ENCODE measurements at regions not wholly inside any gene's neighbourhood (a gene's known extent, or its start where the extent isn't known, plus 50 kb on each side); places are given as distances from the start of the nearest gene placed in this dataset.

DNA sequence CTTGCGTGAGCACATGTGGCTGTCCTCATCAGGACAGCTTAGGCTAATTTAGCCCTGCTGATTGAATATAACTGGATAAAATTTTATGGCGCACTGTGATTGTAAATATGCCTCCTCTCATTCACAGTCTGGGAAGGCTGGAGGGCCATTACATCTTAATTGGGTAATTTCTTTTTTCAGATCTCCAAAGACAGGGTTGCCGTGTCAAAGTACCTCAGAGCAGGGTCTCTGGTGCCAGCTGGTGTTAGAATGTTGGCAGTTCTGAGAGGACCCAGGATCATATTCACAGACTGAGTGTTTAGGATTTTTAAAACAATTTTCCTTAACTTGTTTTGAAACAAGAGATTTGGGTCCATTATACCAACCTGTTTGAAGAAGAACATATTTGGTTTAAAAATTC lies 455.7 kb upstream of the TLE4 start:
- H3K27me3 ChIP-seq: no peaks in the 10 kb centered on the region
- no peak for DNase-seq
- 30 to 35% (median 32%) methylated on average over 3 of the region's 3 CpGs for WGBS, 3 donors
- no peak overlapping the region for H3K4me3 ChIP-seq
- intact Hi-C loops (cut with DNase I): no loop called here
- no peaks in the 10 kb centered on the region for H3K4me1 ChIP-seq (ENCODE audit: insufficient read depth)
- no peaks in the 10 kb centered on the region for H3K36me3 ChIP-seq
- no peaks in the 10 kb centered on the region for H3K9me3 ChIP-seq
- TF ChIP-seq EP300 (IDR thresholded peaks at IDR 0.05) (no peak), POLR2A (IDR thresholded peaks at IDR 0.05) (no peak)
- TF ChIP-seq, protein P1, sequence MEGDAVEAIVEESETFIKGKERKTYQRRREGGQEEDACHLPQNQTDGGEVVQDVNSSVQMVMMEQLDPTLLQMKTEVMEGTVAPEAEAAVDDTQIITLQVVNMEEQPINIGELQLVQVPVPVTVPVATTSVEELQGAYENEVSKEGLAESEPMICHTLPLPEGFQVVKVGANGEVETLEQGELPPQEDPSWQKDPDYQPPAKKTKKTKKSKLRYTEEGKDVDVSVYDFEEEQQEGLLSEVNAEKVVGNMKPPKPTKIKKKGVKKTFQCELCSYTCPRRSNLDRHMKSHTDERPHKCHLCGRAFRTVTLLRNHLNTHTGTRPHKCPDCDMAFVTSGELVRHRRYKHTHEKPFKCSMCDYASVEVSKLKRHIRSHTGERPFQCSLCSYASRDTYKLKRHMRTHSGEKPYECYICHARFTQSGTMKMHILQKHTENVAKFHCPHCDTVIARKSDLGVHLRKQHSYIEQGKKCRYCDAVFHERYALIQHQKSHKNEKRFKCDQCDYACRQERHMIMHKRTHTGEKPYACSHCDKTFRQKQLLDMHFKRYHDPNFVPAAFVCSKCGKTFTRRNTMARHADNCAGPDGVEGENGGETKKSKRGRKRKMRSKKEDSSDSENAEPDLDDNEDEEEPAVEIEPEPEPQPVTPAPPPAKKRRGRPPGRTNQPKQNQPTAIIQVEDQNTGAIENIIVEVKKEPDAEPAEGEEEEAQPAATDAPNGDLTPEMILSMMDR (IDR thresholded peaks at IDR 0.05): no peak
- H3K27ac ChIP-seq: no peak overlapping the region

DNA sequence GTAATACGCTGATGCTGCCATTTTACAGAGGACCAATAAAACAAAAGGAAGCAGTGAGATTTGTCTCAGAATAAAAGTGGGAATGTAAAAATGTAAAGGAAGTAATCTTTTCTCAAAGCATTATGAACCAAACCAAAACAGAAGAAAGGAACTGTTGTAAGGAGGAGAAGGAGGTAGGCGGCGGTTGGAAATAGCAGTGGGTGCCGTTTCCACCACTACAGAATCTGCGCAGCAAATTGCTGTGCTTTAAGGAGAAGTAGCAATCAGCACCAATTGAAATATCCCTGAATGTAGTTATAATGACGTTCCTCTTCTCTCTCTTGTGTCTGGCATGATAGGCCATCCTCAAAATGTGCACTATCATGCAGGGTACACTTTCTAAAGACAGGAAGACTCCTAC lies 455.1 kb upstream of the TLE4 start:
- no peaks in the 10 kb centered on the region for H3K9me3 ChIP-seq
- no peak overlapping the region for H3K4me3 ChIP-seq
- TF ChIP-seq EP300 (IDR thresholded peaks at IDR 0.05): no peak
- TF ChIP-seq, protein P1 (IDR thresholded peaks at IDR 0.05): no peak
- TF ChIP-seq POLR2A (IDR thresholded peaks at IDR 0.05): no peak
- 66 to 81% (median 73%) methylated on average over 6 of the region's 6 CpGs for WGBS, 3 donors
- H3K27ac ChIP-seq: no peak overlapping the region
- H3K36me3 ChIP-seq: no peaks in the 10 kb centered on the region
- intact Hi-C loops (cut with DNase I): no loop called here
- no peaks in the 10 kb centered on the region for H3K4me1 ChIP-seq (ENCODE audit: insufficient read depth)
- DNase-seq: no peak
- H3K27me3 ChIP-seq: no peaks in the 10 kb centered on the region

DNA sequence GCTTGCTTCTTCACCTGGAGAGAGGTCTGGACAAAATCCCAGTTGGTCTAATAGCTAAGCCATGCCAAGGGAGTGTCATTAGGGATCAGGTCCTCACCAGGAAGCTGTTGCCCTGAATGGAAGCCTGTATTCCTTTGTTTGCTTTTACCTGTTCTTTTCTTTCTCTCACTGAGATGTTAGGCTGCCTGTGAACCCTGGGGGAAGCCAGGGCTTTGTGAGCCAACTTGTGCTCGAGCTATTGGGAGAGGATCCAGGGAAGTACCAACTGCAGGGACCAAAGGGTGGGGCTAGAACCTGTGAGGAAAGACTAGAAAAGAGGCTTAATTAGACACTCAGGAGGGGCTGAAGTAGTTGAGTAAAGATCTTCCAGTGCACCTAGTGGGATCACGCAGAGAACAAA lies 451.2 kb upstream of the TLE4 start:
- H3K4me3 ChIP-seq: no peak overlapping the region
- whole genome bisulfite sequencing, 3 donors: 46 to 58% (median 56%) methylated on average over 2 of the region's 2 CpGs
- DNase-seq: no peak
- H3K9me3 ChIP-seq: no peaks in the 10 kb centered on the region
- no peaks in the 10 kb centered on the region for H3K27me3 ChIP-seq
- H3K4me1 ChIP-seq (ENCODE audit: insufficient read depth): no peaks in the 10 kb centered on the region
- TF ChIP-seq EP300 (IDR thresholded peaks at IDR 0.05) (no peak), POLR2A (IDR thresholded peaks at IDR 0.05) (no peak)
- TF ChIP-seq, protein P1 (IDR thresholded peaks at IDR 0.05): no peak
- H3K36me3 ChIP-seq: no peaks in the 10 kb centered on the region
- intact Hi-C loops (cut with DNase I): no loop called here
- H3K27ac ChIP-seq: no peak overlapping the region

DNA sequence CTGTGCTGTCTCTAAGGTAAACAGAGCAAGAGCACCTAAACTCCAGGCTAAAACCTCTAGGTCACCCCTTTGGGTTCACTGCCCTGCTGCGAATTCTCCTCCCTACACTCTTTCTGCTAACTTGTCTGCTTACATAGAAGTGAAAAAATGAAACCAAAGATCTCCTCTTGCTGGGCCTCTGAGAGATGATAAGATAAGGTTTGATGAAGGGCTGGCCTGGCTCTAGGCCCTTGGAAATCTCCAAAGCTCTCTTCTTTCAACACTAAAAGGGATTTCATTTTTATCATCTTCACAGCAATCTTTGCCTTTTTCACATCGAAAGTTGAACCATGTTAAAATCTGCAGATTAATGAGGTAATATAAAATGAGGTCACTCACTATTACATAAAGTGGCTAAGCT lies 450.8 kb upstream of the TLE4 start:
- 51 to 66% (median 59%) methylated on average over 2 of the region's 2 CpGs for WGBS, 3 donors
- intact Hi-C loops (cut with DNase I): no loop called here
- DNase-seq: no peak
- Histone ChIP-seq H3K4me1 (ENCODE audit: insufficient read depth) (no peaks in the 10 kb centered on the region), H3K27ac (no peak overlapping the region), H3K4me3 (no peak overlapping the region), H3K36me3 (no peaks in the 10 kb centered on the region), H3K27me3 (no peaks in the 10 kb centered on the region), H3K9me3 (no peaks in the 10 kb centered on the region)
- no peak for TF ChIP-seq EP300 (IDR thresholded peaks at IDR 0.05)
- no peak for TF ChIP-seq POLR2A (IDR thresholded peaks at IDR 0.05)
- TF ChIP-seq, protein P1 (IDR thresholded peaks at IDR 0.05): no peak

DNA sequence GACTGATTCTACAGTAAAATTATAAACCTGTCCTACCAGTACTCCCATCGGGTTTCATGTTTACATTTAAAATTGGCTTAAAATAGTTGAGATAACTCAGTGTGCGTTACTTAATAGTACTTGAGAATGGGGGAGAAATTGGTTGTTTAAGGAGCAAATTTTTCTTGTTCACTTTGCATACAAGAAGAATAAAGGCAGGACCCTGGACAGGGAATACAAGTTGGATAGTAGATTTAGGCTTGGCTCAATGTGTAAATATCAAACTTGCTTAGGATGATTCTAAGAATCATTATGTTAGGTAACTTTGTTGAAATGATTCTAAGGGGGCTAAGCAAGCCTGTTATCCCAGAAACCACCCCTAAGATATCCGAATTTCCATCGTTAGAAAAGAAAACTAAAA lies 448.4 kb upstream of the TLE4 start:
- H3K4me3 ChIP-seq: no peak overlapping the region
- intact Hi-C loops (cut with DNase I): no loop called here
- no peaks in the 10 kb centered on the region for H3K9me3 ChIP-seq
- H3K27me3 ChIP-seq: no peaks in the 10 kb centered on the region
- H3K27ac ChIP-seq: no peak overlapping the region
- no peaks in the 10 kb centered on the region for H3K4me1 ChIP-seq (ENCODE audit: insufficient read depth)
- H3K36me3 ChIP-seq: no peaks in the 10 kb centered on the region
- TF ChIP-seq EP300 (IDR thresholded peaks at IDR 0.05): no peak
- TF ChIP-seq POLR2A (IDR thresholded peaks at IDR 0.05): no peak
- TF ChIP-seq, protein P1 (IDR thresholded peaks at IDR 0.05): no peak
- 75 to 86% (median 81%) methylated on average over 4 of the region's 4 CpGs for WGBS, 3 donors
- no peak for DNase-seq

Data from ovary (tissue), 7 donors.